K562 (cell line): ENCODE measurements at regions not wholly inside any gene's neighbourhood (a gene's known extent, or its start where the extent isn't known, plus 50 kb on each side); places are given as distances from the start of the nearest gene placed in this dataset. TPM values are rescaled to one million over a fixed set of nuclear protein-coding genes. Genes with fewer than 3 reads are reported as not detected.

Experiments used
- small RNA-seq: library from RNA; depleted of rRNA; stranded (forward); fragments of <200 nt; gene quantifications from one replicate; pipeline ENCODE3, GENCODE V24; 2014

Small RNA genes lying in the stretch of these regions (small RNA-seq; reads per million reads assigned to genes)
- gene AC104435.1 (0.11 reads per million), gene AC105265.1 (not detected), gene RNA5SP136 (not detected), gene RNU1-62P (not detected), gene UBE2Q2P9 (not detected)
